Fibroblast of lung (primary cell): ENCODE measurements at regions not wholly inside any gene's neighbourhood (a gene's known extent, or its start where the extent isn't known, plus 50 kb on each side); places are given as distances from the start of the nearest gene placed in this dataset.
A peak's percentile ranks its signal among the peaks of the same experiment; 100 is the strongest.

Source experiments
- DNase-seq, 2 donors: peaks; one replicate each; pipeline versions ENCODE4 v3.0.0 to v3.0.0-alpha.2; 2010; ENCODE audit warnings: low read depth in 2 of 2
- H2AFZ ChIP-seq: 2 replicates; pipeline ENCODE4 v1.5.1; 2012; ENCODE audit warnings: low read length, control low read depth, inconsistent platforms
- H3K27ac ChIP-seq: 2 replicates; pipeline ENCODE4 v1.5.1; 2011; ENCODE audit warnings: low read length, control low read depth; ENCODE audit not compliant: insufficient read depth
- H3K27me3 ChIP-seq: 2 replicates; pipeline ENCODE4 v1.5.1; 2011; ENCODE audit warnings: mild to moderate bottlenecking, low read length; ENCODE audit not compliant: control insufficient read depth, insufficient read depth
- H3K36me3 ChIP-seq: 2 replicates; pipeline ENCODE4 v1.5.1; 2011; ENCODE audit warnings: low read length; ENCODE audit not compliant: control insufficient read depth, insufficient read depth
- H3K4me1 ChIP-seq: 2 replicates; pipeline ENCODE4 v1.5.1; 2011; ENCODE audit warnings: low read length; ENCODE audit not compliant: control insufficient read depth, insufficient read depth; ENCODE audit errors: extremely low read depth
- H3K4me2 ChIP-seq: 2 replicates; pipeline ENCODE4 v1.5.1; 2011; ENCODE audit warnings: low read length, control low read depth; ENCODE audit not compliant: insufficient read depth; ENCODE audit errors: extremely low read depth
- H3K4me3 ChIP-seq, 4 experiments: fragments of 200-600 bp in 1 of 4; sonication (generic) in 1 of 4; replicated peaks in 1 of 4; 2 replicates each; pipeline ENCODE4 v1.5.1; 2011 to 2016; ENCODE audit warnings: low read length in 4 of 4, low read depth in 3 of 4, mild to moderate bottlenecking in 3 of 4, control low read depth in 2 of 4, inconsistent platforms in 1 of 4, mixed read lengths in 1 of 4; ENCODE audit not compliant: insufficient read depth in 1 of 4; ENCODE audit errors: control extremely low read depth in 1 of 4
- H3K79me2 ChIP-seq: 2 replicates; pipeline ENCODE4 v1.5.1; 2012; ENCODE audit warnings: mild to moderate bottlenecking, low read length, inconsistent platforms; ENCODE audit not compliant: control insufficient read depth, insufficient read depth
- H3K9ac ChIP-seq: 2 replicates; pipeline ENCODE4 v1.5.1; 2011; ENCODE audit warnings: mild to moderate bottlenecking, low read length, control low read depth; ENCODE audit not compliant: insufficient read depth
- H3K9me3 ChIP-seq: 2 replicates; pipeline ENCODE4 v1.5.1; 2012; ENCODE audit warnings: low read depth, low read length; ENCODE audit not compliant: control insufficient read depth, insufficient read depth
- H4K20me1 ChIP-seq: 2 replicates; pipeline ENCODE4 v1.5.1; 2011; ENCODE audit warnings: low read length; ENCODE audit not compliant: control insufficient read depth, insufficient read depth; ENCODE audit errors: extremely low read depth
- EZH2 ChIP-seq: IDR thresholded peaks from 2 replicates; pipeline ENCODE4 v1.5.1; 2012; ENCODE audit warnings: low read length, control low read depth, mild to moderate bottlenecking; ENCODE audit errors: missing control alignments
- TF ChIP-seq, protein P1 (sequence below), 2 donors: IDR thresholded peaks in 1 of 2; conservative IDR thresholded peaks in 1 of 2; 1 replicate in 1 of 2; 2 replicates in 1 of 2; pipeline ENCODE4 v1.5.1; 2011 to 2012; ENCODE audit warnings: low read length in 2 of 2, control low read depth in 1 of 2, inconsistent platforms in 1 of 2, low read depth in 1 of 2, mild to moderate bottlenecking in 1 of 2

DNA sequence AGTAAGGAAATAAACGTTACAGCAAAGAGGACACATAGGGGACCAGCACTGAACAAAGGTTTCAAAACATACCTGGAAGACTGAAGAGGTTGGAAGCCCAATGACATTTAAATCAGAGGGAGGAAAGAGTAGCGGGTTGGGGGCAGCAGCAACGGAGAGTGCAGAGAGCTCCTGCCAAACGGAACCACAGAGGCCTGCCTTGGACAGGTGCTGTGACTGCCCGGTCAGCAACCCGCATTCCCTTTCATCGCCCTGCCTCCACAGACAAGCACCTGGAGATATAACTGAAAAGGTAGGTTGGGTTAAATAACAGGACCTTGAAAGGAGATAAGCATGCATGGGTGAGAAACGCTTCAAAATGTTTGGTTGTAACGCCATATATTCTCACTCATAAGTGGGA is 92.8 kb upstream of the SLC38A4 start:
- no peak overlapping the region for H3K4me2 ChIP-seq
- no peak overlapping the region for H2AFZ ChIP-seq
- no peaks in the 10 kb centered on the region for H3K27me3 ChIP-seq
- no peaks in the 10 kb centered on the region for H3K9me3 ChIP-seq
- H3K4me1 ChIP-seq = peaks cover 23% of the 10 kb centered on the region
- no peaks in the 10 kb centered on the region for H3K36me3 ChIP-seq
- H4K20me1 ChIP-seq = no peaks in the 10 kb centered on the region
- H3K79me2 ChIP-seq = no peaks in the 10 kb centered on the region
- no peak overlapping the region for H3K9ac ChIP-seq
- H3K4me3 ChIP-seq = no peak overlapping the region
- no peak for DNase-seq
- H3K27ac ChIP-seq = no peak overlapping the region
- TF ChIP-seq, protein P1, sequence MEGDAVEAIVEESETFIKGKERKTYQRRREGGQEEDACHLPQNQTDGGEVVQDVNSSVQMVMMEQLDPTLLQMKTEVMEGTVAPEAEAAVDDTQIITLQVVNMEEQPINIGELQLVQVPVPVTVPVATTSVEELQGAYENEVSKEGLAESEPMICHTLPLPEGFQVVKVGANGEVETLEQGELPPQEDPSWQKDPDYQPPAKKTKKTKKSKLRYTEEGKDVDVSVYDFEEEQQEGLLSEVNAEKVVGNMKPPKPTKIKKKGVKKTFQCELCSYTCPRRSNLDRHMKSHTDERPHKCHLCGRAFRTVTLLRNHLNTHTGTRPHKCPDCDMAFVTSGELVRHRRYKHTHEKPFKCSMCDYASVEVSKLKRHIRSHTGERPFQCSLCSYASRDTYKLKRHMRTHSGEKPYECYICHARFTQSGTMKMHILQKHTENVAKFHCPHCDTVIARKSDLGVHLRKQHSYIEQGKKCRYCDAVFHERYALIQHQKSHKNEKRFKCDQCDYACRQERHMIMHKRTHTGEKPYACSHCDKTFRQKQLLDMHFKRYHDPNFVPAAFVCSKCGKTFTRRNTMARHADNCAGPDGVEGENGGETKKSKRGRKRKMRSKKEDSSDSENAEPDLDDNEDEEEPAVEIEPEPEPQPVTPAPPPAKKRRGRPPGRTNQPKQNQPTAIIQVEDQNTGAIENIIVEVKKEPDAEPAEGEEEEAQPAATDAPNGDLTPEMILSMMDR (conservative IDR thresholded peaks at IDR 0.05 in 1 of 2, IDR thresholded peaks at IDR 0.05 in 1 of 2; ENCODE audit: low read depth in 1 of 2, low read length in 2 of 2) = no peak
- TF ChIP-seq EZH2 = no peak

DNA sequence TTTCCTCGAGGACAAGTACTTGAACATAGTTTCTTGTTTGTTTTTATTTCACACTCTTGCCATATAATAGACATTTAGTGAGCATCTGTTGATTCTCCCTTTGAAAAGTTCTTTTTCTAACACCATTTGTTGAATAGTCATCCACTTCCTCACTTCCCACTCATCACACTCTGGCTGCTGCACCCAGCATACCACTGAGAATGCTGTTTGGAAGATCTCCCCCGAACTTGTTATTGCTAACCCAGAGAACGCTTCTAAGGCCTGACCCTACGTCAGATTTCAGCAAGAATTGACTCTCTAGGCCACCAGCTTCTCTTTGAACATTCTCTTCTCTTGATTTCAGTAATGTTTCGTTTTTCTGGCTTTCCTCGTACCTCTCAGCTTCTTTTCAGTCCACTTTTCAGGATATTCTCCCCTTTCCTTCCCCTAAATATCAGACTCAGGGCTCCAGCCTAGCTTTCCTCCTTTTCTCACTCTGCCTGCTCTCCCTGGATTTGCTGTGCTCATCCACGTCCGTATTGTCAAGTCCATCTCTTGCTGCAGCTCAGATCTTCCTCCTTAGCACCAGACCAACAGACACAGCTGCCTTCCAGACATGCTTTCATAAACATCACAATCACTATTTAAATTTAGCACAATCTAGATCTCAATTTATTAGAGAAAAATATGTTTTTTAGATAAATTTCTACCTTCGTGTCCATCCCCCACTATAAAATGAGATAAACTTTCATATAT is 94.0 kb upstream of the SLC38A4 start:
- no peak for TF ChIP-seq EZH2
- TF ChIP-seq, protein P1 (conservative IDR thresholded peaks at IDR 0.05 in 1 of 2, IDR thresholded peaks at IDR 0.05 in 1 of 2; ENCODE audit: low read depth in 1 of 2, low read length in 2 of 2) = no peak
- Histone ChIP-seq H4K20me1 (no peaks in the 10 kb centered on the region), H3K27me3 (no peaks in the 10 kb centered on the region), H3K9ac (no peak overlapping the region), H2AFZ (peak overlapping the region; percentile 0), H3K79me2 (no peaks in the 10 kb centered on the region), H3K36me3 (no peaks in the 10 kb centered on the region), H3K27ac (no peak overlapping the region), H3K4me1 (peaks cover 23% of the 10 kb centered on the region), H3K9me3 (no peaks in the 10 kb centered on the region), H3K4me3 (no peak overlapping the region), H3K4me2 (no peak overlapping the region)
- DNase-seq = peak in 1 of 2 donors; percentile 30

DNA sequence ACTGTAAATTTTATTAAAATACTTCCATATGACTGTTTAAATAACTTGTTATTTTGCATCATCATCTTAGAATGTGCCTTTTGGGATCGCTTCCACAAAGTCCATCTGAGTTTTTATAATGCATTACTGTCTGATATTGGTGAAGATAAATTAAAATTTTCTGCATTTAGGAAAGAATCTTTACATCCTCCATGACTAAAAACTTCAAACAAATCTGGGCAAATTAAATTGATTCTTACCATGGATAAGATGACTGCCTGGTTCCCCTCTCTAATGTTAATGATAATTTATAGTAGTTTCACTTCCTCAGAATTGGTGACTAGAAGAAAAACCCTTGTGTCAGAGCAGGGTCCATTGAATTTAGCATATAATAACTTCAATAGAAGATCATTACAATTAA is 94.7 kb upstream of the SLC38A4 start:
- no peak overlapping the region for H3K9ac ChIP-seq
- TF ChIP-seq EZH2 = no peak
- TF ChIP-seq, protein P1 (conservative IDR thresholded peaks at IDR 0.05 in 1 of 2, IDR thresholded peaks at IDR 0.05 in 1 of 2; ENCODE audit: low read depth in 1 of 2, low read length in 2 of 2) = no peak
- no peaks in the 10 kb centered on the region for H3K27me3 ChIP-seq
- DNase-seq = no peak
- H3K79me2 ChIP-seq = no peaks in the 10 kb centered on the region
- H3K36me3 ChIP-seq = no peaks in the 10 kb centered on the region
- no peak overlapping the region for H3K4me2 ChIP-seq
- no peaks in the 10 kb centered on the region for H3K9me3 ChIP-seq
- H3K27ac ChIP-seq = no peak overlapping the region
- peaks cover 22% of the 10 kb centered on the region for H3K4me1 ChIP-seq
- H4K20me1 ChIP-seq = no peaks in the 10 kb centered on the region
- H3K4me3 ChIP-seq = no peak overlapping the region
- H2AFZ ChIP-seq = no peak overlapping the region
